Hematopoietic multipotent progenitor cell treated with erythropoietin and hydrocortisone succinate and interleukin-3 and kit ligand, for 15 days (in vitro differentiated cells): ENCODE measurements at regions not wholly inside any gene's neighbourhood (a gene's known extent, or its start where the extent isn't known, plus 50 kb on each side); places are given as distances from the start of the nearest gene placed in this dataset.
"Not testable (repeated sequence)": the region's sequence is repeated elsewhere in the genome, so short reads cannot be mapped to it uniquely, and the experiment has no call there.

Experiments used
- DNase-seq: peaks from one replicate; pipeline ENCODE4 v3.0.0-alpha.2; 2015; ENCODE audit warnings: low spot score

DNA sequence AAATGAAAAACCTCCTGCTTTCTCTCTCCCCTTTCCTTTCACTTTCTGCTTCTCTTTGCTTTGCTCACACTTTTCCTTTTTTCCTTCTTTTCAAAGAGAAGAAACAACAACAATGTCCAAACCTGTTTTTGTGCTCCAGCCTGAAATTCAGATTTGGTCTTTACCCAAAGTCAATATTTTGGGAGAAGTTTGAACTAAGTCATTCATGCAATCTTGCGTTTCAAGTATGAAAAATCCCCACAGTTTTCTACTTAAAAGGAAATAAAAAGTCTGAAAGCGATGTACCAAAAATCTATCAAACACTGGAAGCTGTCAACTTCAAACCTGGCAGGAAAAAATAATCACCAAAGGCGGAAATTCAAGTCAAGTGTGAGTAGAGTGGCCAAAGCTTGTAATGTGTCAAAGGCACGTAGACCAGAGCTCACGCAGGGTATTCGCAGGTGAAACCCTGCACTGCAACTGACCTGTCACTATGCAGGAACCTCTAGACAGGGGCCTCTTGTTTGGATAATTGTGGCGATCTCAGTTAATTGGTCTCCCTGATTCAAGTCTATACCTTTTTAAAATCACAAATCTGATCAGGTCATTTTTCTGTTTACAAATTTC lies 118.8 kb upstream of the GALNT15 start:
- no peak for DNase-seq

DNA sequence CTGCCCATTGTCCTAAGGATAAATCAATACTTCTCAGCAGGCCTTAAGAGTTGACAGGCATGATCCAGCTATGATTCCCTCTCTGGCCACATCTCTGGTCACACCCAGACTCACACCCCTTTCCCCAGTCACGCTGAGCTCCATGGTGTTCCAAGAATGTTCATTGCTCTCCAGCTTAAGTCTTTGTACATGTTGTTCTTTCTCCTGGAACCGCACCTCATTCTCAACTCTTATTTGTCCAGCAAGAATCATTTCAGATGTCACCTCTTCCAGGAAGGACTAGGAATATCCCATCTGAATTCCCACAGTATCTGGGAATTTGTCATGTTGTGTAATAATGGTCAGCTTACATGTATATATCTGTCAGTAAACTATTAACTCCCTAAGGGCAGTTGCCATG lies 118.3 kb upstream of the GALNT15 start:
- no peak for DNase-seq

DNA sequence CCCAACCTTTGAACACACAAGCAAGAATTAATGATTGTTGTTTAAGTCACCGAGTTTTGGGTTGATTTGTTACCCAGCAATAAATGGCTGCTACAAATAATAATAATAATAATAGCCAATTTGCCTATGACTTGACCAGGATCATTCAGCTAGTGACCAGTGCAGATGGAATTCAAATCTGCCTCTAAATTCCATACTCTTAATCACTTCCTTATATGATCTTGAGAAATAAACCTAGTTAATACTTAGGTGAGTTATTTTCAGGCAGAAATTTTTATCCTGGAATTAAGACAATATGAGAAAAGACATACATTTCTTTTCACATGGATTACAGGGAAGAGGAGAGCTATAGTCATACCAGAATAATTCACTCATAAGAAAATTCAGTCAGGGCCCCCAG lies 116.0 kb upstream of the GALNT15 start:
- DNase-seq, result no peak

DNA sequence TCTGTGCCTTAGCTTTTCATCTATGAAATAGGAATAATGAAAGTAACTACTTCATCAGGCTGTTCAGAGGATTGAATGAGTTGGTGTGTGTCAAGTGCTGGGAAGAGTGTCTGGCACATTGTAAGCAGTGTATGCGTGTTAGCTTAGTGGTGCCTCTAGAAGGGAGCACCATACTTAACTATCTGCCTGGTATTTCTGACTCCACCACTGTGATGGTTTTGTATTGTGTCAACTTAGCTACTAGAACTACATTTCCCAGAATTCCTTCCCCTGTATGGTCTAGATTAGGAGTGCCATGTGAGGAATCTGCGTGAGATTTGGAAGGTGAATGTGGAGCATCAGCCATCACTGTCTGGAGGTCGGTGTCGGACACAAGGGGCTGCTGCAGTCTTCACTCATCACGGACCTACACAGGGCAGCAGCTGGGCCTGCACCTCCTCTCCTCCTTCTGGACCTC lies 115.4 kb upstream of the GALNT15 start:
- no peak for DNase-seq

DNA sequence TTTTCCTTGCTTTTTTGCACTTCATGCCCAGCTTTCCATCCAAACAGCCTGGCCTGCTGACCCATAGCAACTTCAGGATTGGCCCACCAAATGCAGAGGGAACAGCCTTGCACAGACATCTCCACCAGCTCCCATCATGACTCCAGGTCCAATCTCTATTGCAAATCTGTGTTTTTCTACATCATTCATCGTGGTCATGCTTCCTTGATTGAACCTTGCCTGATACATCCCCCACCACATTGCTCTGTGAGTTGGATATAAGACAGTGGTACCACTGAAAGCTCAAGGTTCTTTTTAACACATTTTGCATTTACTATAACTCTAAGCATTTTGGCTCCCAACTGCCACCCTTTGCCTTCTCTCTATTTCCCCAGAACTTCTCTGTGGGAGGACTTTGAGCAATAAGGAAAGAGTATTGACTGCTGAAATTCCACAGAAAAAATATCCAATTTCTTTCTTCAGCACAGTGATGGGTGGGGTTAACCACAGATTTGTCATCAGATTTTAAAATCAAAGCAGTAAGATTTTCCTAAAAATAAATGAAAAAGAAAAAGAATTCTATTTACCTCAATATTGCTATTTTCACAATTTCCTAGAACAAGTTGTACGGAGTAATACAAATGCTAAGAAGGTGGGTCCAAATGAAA lies 114.6 kb upstream of the GALNT15 start:
- DNase-seq, result no peak

DNA sequence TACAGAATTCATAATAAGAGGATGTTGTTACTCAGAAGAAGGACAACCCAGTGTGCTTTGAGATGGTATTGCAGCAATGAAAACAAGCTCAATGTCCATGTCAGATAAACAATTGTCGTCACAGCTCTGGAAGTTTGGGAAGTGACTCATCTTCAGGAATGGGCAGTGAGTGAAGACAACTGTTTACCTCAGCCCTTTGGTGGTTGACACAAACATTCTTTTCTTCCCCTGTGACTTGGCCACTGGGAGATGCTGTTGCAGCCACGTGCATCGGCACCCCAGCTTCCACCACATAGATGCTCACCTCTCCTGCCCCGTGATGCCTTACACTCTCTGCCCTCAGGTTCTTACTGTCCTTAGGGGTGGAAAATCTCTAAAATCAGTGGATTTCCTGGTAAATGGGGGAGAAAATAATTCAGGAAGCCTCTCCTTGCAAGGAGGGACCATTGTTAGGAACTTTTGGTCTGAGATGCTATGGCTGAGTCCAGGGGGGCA lies 114.1 kb upstream of the GALNT15 start:
- DNase-seq, result no peak

DNA sequence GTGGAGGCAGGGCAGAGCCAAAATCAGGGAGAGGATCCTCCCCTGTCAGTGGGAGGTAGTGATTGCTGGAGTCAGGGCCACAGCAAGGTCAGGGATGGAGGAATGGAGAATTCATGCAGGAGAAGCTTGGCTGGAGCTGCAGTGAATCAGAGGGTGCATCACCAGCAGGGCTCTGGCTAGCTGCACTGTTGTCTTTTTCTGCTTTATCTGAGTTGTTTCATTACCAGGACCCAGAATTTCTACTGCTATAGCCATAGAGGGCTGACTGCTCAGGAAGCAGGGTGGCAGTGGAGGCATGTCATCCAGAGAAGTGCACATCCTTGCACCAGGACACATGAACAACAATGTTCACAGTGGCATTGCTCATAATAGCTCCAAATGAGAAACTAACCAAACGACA lies 113.5 kb upstream of the GALNT15 start:
- DNase-seq, result no peak

DNA sequence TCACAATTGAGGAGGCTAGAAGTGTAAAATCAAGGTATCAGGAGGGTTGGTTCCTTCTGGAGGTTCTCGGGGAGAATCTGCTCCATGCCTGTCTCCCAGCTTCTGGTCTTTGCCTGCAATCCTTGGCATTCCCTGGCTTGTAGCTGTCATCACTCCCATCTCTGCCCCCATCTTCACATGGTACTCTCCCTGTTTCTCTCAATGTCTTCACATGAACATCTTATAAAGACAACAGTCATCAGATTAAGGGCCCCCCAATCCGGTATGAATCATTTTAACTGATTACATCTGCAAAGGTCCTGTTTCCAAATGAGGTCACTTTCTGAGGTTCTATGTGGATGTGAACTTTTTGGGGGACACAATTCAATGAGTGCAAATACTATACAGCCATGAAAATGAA lies 113.0 kb upstream of the GALNT15 start:
- DNase-seq, result no peak

DNA sequence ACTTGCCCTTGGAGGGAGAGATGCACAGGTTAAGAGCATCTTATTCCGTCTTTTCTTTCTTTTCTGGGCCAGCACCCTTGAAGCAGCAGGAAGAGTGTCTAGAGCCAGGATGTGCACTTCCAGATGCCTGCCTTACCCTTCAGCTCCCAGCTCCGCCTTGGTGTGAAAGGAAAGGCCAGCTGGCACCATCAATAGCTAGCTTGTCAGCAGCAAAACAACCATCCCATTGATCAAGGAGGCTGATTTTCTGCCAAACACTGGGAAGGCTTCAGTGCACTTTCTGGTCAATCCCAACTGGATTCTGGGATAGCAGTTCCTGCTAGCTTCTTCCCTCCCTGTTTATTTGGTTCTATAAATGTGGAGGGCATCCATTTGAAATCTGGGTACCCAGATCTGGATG lies 110.9 kb upstream of the GALNT15 start:
- no peak for DNase-seq

DNA sequence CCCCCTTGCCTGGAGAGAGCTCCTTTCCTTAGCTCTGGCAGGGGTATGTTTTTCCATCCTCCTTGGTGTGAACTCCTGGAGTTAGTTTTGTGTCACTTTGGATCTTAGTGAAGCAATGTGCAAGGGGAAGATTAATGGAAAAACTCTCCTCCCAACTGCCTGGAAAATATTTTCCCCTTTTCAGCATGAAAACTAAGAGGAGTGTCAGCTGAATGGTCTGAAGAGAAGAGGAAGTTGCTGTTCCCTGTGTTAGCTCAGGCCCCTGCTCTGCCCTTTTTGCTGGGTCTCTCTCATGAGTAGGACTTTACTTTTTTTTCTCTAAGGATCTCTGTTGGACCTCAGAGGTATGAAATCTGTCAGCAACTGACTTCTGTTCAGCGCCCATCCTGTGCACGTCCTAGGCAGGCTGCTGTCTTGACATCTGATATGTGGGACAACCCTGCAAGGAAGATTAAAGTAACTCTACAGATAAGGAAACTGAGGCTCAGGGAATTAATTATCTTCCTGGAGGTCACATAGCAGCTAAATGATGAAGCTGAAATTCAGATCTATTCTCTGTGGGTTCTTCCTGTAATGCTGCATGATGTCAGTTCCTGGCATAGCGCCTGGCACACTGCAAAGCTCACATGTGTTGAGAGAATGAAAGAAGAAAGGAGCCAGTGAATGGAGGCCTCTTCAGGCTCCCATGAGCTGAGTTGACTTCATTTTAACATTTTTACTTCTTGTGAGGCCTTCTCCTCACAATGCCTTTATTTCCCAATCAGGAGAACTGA lies 109.7 kb upstream of the GALNT15 start:
- no peak for DNase-seq

DNA sequence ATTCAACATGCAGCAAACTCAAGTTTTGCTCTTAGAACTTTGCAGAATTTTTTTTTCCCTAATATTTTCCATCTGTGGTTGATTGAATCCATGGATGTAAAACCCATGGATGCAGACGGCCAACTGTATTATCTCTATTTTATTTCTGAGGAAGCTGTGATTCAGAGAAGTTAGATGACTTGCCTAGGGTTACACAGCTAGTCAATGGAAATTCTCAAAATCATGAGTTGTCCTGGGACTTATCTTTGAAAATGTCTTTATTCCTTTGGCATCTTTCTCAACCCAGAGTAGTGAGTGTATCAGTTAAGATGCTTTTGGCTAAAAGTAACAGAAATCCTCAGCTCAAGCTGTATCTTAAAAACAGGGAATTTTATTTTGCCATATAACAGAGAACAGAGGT lies 107.9 kb upstream of the GALNT15 start:
- DNase-seq, result no peak

DNA sequence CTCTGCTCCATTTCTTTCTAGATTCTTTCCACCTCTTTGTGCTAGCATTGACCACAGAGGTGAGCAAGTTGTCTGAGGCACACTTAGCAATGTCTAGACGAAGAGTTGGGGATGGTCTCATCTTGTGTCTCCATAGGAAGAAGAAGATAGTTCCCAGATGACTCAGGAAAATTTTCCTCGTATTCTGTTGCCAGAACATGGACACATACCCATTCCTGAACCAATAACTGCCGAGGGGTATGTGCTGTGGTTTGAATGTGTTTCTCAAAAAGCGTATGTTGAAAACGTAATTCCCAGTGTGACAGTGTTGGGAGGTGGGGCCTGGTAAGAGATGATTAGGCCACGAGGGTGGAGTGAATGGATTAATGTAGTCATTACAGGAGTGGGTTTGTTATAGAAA lies 107.5 kb upstream of the GALNT15 start:
- DNase-seq, result no peak

DNA sequence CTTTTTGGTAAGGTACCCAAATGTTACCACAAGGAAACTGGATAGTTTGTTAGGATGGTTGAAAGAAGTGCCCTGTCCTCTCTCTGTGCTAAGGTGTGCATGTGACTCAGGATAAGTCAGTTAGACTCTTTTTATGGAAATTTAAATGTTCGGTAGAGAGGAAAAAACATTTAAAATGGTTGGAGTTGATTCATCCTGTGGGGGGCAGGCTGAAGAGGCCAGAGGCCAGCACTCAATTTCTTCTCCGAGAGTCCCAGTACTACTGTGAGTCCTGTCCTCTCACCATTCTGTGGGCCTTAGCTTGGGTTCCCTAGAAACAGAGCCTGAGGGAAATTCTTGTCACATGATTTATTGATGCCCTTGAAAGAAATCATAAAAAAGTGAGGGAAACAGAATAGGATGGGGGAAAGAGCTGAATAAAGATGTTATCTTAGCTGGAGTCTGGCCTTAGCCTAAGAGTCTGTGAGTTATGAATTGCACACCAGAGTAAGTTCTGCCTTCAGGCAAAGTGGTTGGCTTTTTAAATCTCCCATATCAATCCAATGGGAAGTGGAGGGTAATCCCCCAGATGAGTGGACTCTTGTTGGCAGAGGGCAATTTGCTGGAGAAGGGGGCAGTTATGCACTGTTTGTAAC lies 106.5 kb upstream of the GALNT15 start:
- DNase-seq, result no peak

DNA sequence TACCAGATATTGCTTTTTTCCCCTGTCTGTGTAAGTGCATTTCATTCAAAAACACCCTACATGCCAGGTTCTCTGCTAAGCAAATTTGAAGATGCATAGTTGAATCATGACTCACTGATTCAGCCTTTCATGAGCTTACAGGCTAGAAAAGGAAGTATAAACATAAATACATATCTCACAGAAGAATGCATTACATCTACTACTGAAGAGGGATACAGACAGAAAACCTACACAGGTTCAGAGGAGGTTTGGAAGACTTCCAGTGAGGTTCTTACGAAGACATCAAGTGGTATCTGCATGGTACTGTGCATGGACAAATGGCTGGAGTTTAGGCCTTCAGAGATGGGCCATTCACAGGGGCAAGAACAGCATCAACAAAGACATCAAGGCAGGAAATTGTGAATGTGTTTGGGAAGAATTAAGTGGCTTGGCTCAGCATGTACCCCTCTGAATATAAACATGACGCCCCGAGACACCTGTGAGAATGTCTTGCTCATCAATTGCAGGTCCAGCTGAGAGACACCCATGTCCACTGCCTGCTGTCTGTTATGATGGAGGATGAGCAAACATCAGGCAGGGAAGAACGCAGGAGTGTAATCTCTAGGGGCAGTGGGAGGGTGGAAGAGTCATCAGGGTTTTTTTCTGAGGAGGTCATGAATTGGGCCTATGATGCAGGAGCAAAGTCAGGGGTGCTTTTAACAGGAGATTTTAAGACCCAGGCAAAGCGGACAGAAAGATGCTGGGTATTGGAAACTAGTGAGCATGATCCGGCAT lies 105.1 kb upstream of the GALNT15 start:
- no peak for DNase-seq

DNA sequence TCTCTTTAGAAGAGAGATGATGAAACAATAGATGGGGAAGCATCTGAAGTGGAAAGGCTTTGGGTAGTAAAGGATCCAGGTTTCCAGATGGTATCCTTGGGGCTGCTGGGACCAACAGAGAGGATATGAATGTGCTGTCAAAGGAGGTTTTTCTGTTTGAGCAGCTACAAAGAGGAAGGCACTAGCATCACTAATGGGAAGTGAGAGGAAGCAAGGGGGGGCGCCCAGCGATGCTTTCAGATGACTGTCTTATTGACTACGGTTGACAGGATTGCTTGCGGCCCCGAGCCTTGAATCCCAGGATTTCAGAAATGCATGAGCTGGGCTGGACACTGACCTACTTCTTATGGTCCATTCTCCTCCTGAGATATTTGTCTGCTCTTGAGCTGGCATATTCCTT lies 103.8 kb upstream of the GALNT15 start:
- DNase-seq, result no peak

DNA sequence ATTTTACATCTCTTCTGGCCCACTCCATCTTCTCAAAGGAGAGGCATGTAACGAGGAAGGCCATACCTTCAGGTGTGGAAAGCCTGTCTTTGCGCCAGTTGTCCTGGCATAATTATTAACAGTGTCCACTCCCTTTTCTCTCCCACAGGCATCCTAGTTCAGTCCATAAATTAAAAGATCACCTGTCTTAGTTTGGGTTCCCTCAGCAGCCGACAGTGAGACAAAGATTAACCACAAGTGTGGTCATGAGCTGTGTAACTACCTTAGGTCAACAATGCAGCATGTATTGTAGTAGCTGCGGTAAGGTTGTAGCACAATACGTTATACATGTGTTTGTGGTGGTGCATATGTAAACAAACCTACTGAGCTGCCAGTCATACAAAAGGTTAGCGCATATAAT lies 103.3 kb upstream of the GALNT15 start:
- DNase-seq, result no peak

DNA sequence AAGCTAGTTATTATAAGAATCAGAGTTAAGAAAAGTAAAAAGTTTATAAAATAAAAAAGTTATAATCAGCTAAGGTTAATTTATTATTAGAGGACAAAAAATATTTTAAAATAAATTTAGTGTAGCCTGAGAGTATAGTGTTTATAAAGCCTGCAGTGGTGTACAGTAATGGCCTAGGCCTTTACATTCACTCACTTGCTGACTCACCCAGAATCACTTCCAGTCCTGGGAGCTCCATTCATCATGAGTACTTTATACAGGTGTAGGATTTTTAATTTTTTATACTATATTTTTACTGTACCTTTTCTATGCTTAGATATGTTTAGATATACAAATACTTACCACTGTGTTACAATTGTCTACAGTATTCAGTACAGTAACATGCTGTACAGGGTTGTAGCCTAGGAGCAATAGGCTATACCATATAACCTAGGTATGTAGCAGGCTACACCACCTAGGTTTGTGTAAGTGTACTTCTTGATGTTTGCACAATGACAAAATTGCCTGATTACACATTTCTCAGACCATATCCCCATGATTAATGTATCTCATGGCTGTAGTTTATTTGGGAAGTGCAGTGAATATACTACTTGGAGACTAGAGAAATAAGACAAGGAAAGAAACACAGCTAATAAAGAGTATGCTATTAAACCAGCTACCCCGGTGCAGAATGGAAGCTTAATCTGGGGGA lies 101.9 kb upstream of the GALNT15 start:
- DNase-seq, result no peak

DNA sequence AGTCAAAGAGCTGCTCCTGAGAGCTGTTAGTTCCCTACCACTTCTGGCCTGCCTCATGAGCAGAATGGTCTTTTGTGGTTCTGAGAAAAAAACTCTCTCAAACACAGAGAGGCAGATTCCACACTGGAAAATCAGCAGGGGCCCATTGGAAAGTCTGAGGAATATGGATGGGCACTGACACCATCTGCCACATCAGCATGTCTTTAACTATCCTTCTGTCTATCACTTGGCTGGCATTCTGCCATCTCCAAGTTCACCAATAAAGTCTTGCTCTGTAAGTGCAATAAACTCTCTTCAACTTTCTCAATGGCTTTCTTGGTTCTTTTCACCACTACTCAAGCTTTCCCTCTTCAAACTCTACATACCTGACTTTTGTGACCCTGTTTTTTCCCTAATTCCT lies 101.3 kb upstream of the GALNT15 start:
- DNase-seq, result no peak

DNA sequence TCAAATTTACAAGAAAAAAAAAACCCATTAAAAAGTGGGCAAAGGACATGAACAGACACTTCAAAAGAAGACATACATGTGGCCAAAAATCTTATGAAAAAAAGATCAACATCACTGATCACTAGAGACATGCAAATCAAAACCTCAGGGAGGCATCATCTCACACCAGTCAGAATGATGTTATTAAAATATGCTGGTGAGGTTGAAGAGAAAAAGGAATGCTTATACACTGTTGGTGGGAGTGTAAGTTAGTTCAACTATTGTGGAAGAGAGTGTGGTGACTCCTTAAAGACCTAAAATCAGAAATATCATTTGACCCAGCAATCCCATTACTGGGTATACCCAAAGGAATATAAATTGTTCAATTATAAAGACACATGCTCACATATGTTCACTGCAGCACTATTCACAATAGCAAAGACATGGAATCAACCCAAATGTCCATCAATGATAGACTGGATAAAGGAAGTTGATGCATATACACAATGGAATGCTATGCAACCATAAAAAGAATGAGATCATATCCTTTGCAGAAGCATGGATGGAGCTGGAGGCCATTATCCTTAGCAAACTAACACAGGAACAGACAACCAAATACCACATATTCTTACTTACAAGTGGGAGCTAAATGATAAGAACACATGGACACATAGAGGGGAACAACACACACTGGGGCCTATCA lies 100.3 kb upstream of the GALNT15 start:
- not testable (repeated sequence) for DNase-seq

DNA sequence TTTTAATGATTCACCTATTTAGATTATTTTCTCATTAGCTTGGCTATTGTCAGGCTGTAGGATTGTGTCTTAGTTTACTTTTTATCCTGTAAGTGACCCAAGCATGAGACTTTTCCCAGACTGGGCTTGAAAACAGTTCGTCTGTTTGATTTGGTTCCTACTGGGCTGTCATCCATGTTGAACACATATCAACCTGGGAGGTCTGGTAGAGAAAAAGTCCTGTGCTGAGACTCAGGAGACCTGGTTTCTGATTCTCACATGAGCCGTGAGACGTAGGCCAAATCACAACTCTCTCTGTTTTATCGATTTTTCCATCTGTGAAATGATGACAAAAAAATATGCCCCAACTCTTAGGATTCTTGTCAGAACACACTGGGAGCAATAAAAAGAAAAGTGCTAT lies 98.8 kb upstream of the GALNT15 start:
- no peak for DNase-seq

DNA sequence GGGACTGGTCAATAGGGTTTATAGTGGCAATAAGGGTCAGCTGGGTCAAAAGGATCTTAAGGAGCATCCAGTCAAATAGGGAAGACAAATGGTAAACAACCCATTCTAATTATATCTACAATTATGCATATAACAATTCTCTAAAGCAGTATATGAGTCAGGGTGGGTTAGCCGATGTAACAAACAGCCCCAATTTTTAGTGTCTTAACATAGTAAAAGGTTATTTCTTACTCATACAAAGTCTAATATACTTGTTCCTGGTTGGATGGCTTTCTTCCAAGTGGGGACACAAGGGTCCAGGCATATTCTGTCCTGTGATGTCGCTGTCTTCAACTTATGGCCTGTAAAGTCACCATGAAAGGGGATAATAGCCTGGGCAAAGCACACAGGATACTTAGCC lies 97.9 kb upstream of the GALNT15 start:
- DNase-seq, result no peak
